Activated CD4-positive, alpha-beta memory T cell treated with anti-CD3 and anti-CD28 coated beads for 36 hours (primary cell): ENCODE measurements at regions not wholly inside any gene's neighbourhood (a gene's known extent, or its start where the extent isn't known, plus 50 kb on each side); places are given as distances from the start of the nearest gene placed in this dataset.

Experiments
- CTCF ChIA-PET: fragments of 350-600 bp; sonication (Branson Sonifier 250); formaldehyde crosslinking; loops from one replicate; lab custom pipeline; 2021; ENCODE audit warnings: antibody characterized with exemption, inconsistent platforms; lab: Charles Lee
- POLR2A ChIA-PET: fragments of 350-600 bp; sonication (Branson Sonifier 250); formaldehyde crosslinking; loops from one replicate; lab custom pipeline; 2021; ENCODE audit warnings: antibody characterized with exemption; lab: Charles Lee
- DNase-seq: peaks from one replicate; pipeline ENCODE4 v3.0.0-alpha.2; 2020
- H3K27ac Mint-ChIP-seq: one replicate; pipeline ENCODE4 v1.8.0; 2021; ENCODE audit warnings: mixed read lengths
- H3K27me3 Mint-ChIP-seq: one replicate; pipeline ENCODE4 v1.8.0; 2021; ENCODE audit warnings: mixed read lengths
- H3K36me3 Mint-ChIP-seq: one replicate; pipeline ENCODE4 v1.8.0; 2021; ENCODE audit warnings: mixed read lengths
- H3K4me1 Mint-ChIP-seq: one replicate; pipeline ENCODE4 v1.8.0; 2021; ENCODE audit warnings: low read depth, mixed read lengths
- H3K4me3 Mint-ChIP-seq: one replicate; pipeline ENCODE4 v1.8.0; 2021; ENCODE audit warnings: mild to moderate bottlenecking, mixed read lengths
- H3K9me3 Mint-ChIP-seq: one replicate; pipeline ENCODE4 v1.8.0; 2021; ENCODE audit warnings: mixed read lengths
- intact Hi-C: fragments of 100-400 bp; cut with micrococcal nuclease; formaldehyde crosslinking; loops from one replicate; pipeline ENCODE4 v1.15.1; 2023

- ChIA-PET CTCF (no interaction called here), POLR2A (no interaction called here)
- no peaks in the 10 kb centered on the region for H3K4me1 Mint-ChIP-seq
- intact Hi-C loops, result no loop called here
- H3K27ac Mint-ChIP-seq, result no peak overlapping the region
- H3K27me3 Mint-ChIP-seq, result no peaks in the 10 kb centered on the region
- no peak for DNase-seq
- H3K36me3 Mint-ChIP-seq, result no peaks in the 10 kb centered on the region
- peaks cover 8% of the 10 kb centered on the region for H3K9me3 Mint-ChIP-seq
- H3K4me3 Mint-ChIP-seq, result no peak overlapping the region
Measured at GRCh38 chr2:16118611-16119590, 178.6 kb downstream of the MYCN start.

- H3K27ac Mint-ChIP-seq, result no peak overlapping the region
- no peaks in the 10 kb centered on the region for H3K36me3 Mint-ChIP-seq
- peaks cover 8% of the 10 kb centered on the region for H3K9me3 Mint-ChIP-seq
- CTCF ChIA-PET, result no interaction called here
- H3K27me3 Mint-ChIP-seq, result no peaks in the 10 kb centered on the region
- no peaks in the 10 kb centered on the region for H3K4me1 Mint-ChIP-seq
- DNase-seq, result no peak
- no peak overlapping the region for H3K4me3 Mint-ChIP-seq
- POLR2A ChIA-PET, result no interaction called here
- intact Hi-C loops, result no loop called here
Measured at GRCh38 chr2:16117791-16118610, 177.7 kb downstream of the MYCN start.

GRCh38 chr2:16117021-16117700, 176.8 kb downstream of the MYCN start:
- CTCF ChIA-PET, result no interaction called here
- POLR2A ChIA-PET, result no interaction called here
- H3K4me1 Mint-ChIP-seq, result no peaks in the 10 kb centered on the region
- intact Hi-C loops, result no loop called here
- no peaks in the 10 kb centered on the region for H3K36me3 Mint-ChIP-seq
- H3K9me3 Mint-ChIP-seq, result peaks cover 8% of the 10 kb centered on the region
- no peak overlapping the region for H3K4me3 Mint-ChIP-seq
- H3K27me3 Mint-ChIP-seq, result no peaks in the 10 kb centered on the region
- no peak for DNase-seq
- no peak overlapping the region for H3K27ac Mint-ChIP-seq

- POLR2A ChIA-PET, result no interaction called here
- no peaks in the 10 kb centered on the region for H3K4me1 Mint-ChIP-seq
- intact Hi-C loops, result no loop called here
- DNase-seq, result no peak
- no peaks in the 10 kb centered on the region for H3K36me3 Mint-ChIP-seq
- CTCF ChIA-PET, result no interaction called here
- no peaks in the 10 kb centered on the region for H3K9me3 Mint-ChIP-seq
- H3K27ac Mint-ChIP-seq, result no peak overlapping the region
- no peak overlapping the region for H3K4me3 Mint-ChIP-seq
- no peaks in the 10 kb centered on the region for H3K27me3 Mint-ChIP-seq
Measured at GRCh38 chr2:16115881-16116830, 175.8 kb downstream of the MYCN start.

GRCh38 chr2:16115291-16115690, 174.9 kb downstream of the MYCN start:
- Mint-ChIP-seq H3K27me3 (no peaks in the 10 kb centered on the region), H3K4me1 (no peaks in the 10 kb centered on the region), H3K9me3 (no peaks in the 10 kb centered on the region), H3K4me3 (no peak overlapping the region), H3K27ac (no peak overlapping the region), H3K36me3 (no peaks in the 10 kb centered on the region)
- DNase-seq, result no peak
- ChIA-PET POLR2A (no interaction called here), CTCF (no interaction called here)
- intact Hi-C loops, result no loop called here

- no peaks in the 10 kb centered on the region for H3K4me1 Mint-ChIP-seq
- no peak overlapping the region for H3K4me3 Mint-ChIP-seq
- H3K36me3 Mint-ChIP-seq, result no peaks in the 10 kb centered on the region
- no peak for DNase-seq
- ChIA-PET CTCF (no interaction called here), POLR2A (no interaction called here)
- H3K27me3 Mint-ChIP-seq, result no peaks in the 10 kb centered on the region
- no peaks in the 10 kb centered on the region for H3K9me3 Mint-ChIP-seq
- H3K27ac Mint-ChIP-seq, result no peak overlapping the region
- intact Hi-C loops, result no loop called here
Measured at GRCh38 chr2:16114836-16115235, 174.5 kb downstream of the MYCN start.

- H3K27me3 Mint-ChIP-seq, result no peaks in the 10 kb centered on the region
- H3K27ac Mint-ChIP-seq, result no peak overlapping the region
- intact Hi-C loops, result no loop called here
- H3K4me1 Mint-ChIP-seq, result no peaks in the 10 kb centered on the region
- ChIA-PET POLR2A (no interaction called here), CTCF (no interaction called here)
- H3K9me3 Mint-ChIP-seq, result no peaks in the 10 kb centered on the region
- no peaks in the 10 kb centered on the region for H3K36me3 Mint-ChIP-seq
- no peak overlapping the region for H3K4me3 Mint-ChIP-seq
- no peak for DNase-seq
Measured at GRCh38 chr2:16114070-16114469, 173.7 kb downstream of the MYCN start.

- POLR2A ChIA-PET, result no interaction called here
- Mint-ChIP-seq H3K4me3 (no peak overlapping the region), H3K27ac (no peak overlapping the region), H3K36me3 (no peaks in the 10 kb centered on the region), H3K4me1 (no peaks in the 10 kb centered on the region), H3K9me3 (no peaks in the 10 kb centered on the region), H3K27me3 (no peaks in the 10 kb centered on the region)
- intact Hi-C loops, result no loop called here
- CTCF ChIA-PET, result no interaction called here
- no peak for DNase-seq
Measured at GRCh38 chr2:16113568-16113967, 173.2 kb downstream of the MYCN start.

GRCh38 chr2:16112972-16113560, 172.7 kb downstream of the MYCN start:
- H3K9me3 Mint-ChIP-seq, result no peaks in the 10 kb centered on the region
- CTCF ChIA-PET, result no interaction called here

GRCh38 chr2:16112251-16112971, 172.1 kb downstream of the MYCN start:
- ChIA-PET CTCF (no interaction called here), POLR2A (interaction anchor here (0.8 kb wide), 1 partner anchor 55 kb away, joined by 3 read pairs; no protein-coding TSS in a partner anchor)
- Mint-ChIP-seq H3K36me3 (no peaks in the 10 kb centered on the region), H3K9me3 (no peaks in the 10 kb centered on the region), H3K4me1 (no peaks in the 10 kb centered on the region), H3K27ac (no peak overlapping the region), H3K4me3 (no peak overlapping the region), H3K27me3 (no peaks in the 10 kb centered on the region)
- intact Hi-C loops, result no loop called here
- no peak for DNase-seq

More at GRCh38 chr2:16112972-16113560, 172.7 kb downstream of the MYCN start:
- Mint-ChIP-seq H3K4me1 (no peaks in the 10 kb centered on the region), H3K4me3 (no peak overlapping the region), H3K36me3 (no peaks in the 10 kb centered on the region), H3K27ac (no peak overlapping the region), H3K27me3 (no peaks in the 10 kb centered on the region)
- no peak for DNase-seq
- POLR2A ChIA-PET, result no interaction called here
- intact Hi-C loops, result no loop called here
